Body of pancreas (tissue), 4 donors: ENCODE measurements at regions not wholly inside any gene's neighbourhood (a gene's known extent, or its start where the extent isn't known, plus 50 kb on each side); places are given as distances from the start of the nearest gene placed in this dataset.
A peak's percentile ranks its signal among the peaks of the same experiment; 100 is the strongest.

ENCODE experiments used
- ATAC-seq: fragments of 150-250 bp; one replicate; pipeline ENCODE4 v1.9.1; 2016
- DNase-seq, 4 donors: peaks; one replicate each; pipeline ENCODE4 v3.0.0-alpha.2; 2019
- H3K27ac ChIP-seq, 4 donors: fragments of 200-600 bp; sonication (generic); 1 replicate in 3 of 4; 2 replicates in 1 of 4; pipeline versions ENCODE4 v1.5.1 to v1.6.1; 2016 to 2019; ENCODE audit warnings: mild to moderate bottlenecking in 1 of 4, mixed read lengths in 1 of 4, moderate library complexity in 1 of 4
- H3K27me3 ChIP-seq, 2 donors: fragments of 200-600 bp; sonication (generic); one replicate each; pipeline ENCODE4 v1.6.0; 2016; ENCODE audit warnings: mild to moderate bottlenecking in 1 of 2
- H3K36me3 ChIP-seq, 2 donors: fragments of 200-600 bp; sonication (generic); replicated peaks in 1 of 2; 2 replicates each; pipeline ENCODE4 v1.5.1; 2016; ENCODE audit warnings: low read depth in 2 of 2; ENCODE audit not compliant: insufficient read depth in 1 of 2
- H3K4me1 ChIP-seq: fragments of 200-600 bp; sonication (generic); one replicate; pipeline ENCODE4 v1.6.0; 2016
- H3K4me3 ChIP-seq, 2 donors: fragments of 200-600 bp; sonication (generic); 1 replicate in 1 of 2; 2 replicates in 1 of 2; pipeline ENCODE4 v1.5.1; 2016 to 2019
- H3K9me3 ChIP-seq, 3 donors: fragments of 200-600 bp; sonication (generic); 1 replicate in 2 of 3; 2 replicates in 1 of 3; pipeline ENCODE4 v1.5.1; 2016
- POLR2A ChIP-seq, 3 donors: fragments of 450-650 bp; IDR thresholded peaks; one replicate each; pipeline ENCODE4 v1.6.1; 2016; ENCODE audit warnings: antibody characterized with exemption in 3 of 3, mild to moderate bottlenecking in 2 of 3
- WGBS, 2 donors: methylation state at CpG; one replicate each; pipeline ENCODE4 v1.1.5; 2017; 5-methylcytosine and 5-hydroxymethylcytosine counted together
- intact Hi-C: fragments of 100-400 bp; cut with DNase I; formaldehyde crosslinking; loops from one replicate; pipeline ENCODE4 v1.15.1; 2023
- TF ChIP-seq, protein P1 (sequence below), 7 experiments: fragments of 450-650 bp in 4 of 7; fragments of 200-600 bp in 3 of 7; sonication (generic) in 3 of 7; IDR thresholded peaks; one replicate each; pipeline ENCODE4 v1.5.1; 2016 to 2019; ENCODE audit warnings: antibody characterized with exemption in 7 of 7

DNA sequence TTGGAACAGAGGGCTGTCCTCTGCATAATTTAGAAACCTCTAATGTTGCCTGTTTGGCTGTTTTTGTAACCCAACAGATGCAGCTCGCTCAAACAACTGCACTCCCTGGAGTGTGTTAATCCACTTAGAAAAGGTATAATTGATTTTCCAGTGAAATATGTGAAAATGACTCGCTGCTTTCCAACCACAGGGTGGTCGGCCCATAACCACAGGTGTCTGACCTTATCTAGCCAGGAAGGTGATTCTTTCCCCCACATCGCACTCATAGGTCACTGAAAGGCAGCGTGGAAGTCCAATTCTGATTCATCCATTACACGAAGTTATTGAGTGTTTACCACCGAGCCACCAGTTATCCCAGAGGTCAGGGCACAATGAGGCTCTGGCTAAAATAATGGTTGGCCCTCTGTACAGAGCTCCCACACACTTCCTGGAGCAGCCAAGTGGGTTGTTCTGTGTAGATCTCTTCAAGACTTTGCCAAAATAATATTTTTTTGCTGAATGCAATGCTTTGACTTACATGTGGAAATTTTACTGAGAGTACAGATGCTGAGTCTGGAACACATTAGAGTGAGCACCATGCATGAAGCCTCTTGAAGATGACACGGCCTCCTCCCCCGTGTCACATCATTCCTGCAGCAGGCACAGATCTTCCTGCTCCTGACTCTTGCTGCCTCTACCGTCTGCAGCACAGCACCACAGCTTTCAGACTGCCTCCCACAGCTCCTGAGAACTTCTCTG lies 396.2 kb downstream of the ZNF516 start:
- peak in 1 of 4 donors; percentile 5 for DNase-seq
- H3K27ac ChIP-seq, result no peak overlapping the region

DNA sequence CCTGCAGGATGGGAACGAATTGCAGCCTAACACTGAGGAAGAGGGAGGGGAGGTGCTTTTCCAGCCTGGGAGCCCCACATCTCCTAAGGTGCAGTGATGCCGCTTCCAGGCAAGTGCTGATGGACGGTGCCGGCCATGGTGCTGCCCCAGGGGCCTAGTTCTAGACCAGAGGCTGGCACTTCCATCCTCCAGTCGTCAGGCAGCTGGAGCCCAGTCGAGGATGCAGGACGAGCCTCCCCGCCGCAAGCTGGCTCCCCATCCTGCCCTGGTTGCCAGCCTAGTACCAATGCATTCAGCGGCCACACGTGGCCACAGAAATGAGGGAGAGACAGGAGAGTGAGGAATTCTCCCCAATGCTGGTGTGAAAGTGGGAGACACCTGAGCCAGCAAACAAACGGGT lies 413.5 kb downstream of the ZNF516 start:
- Histone ChIP-seq H3K36me3 (no peaks in the 10 kb centered on the region), H3K27me3 (no peaks in the 10 kb centered on the region), H3K4me1 (no peaks in the 10 kb centered on the region), H3K27ac (no peak overlapping the region), H3K9me3 (no peaks in the 10 kb centered on the region), H3K4me3 (no peak overlapping the region)
- DNase-seq (no peak), ATAC-seq (no peak)
- intact Hi-C loops, result no loop called here
- 61 to 68% methylated on average over 6 to 12 of the region's 12 CpGs for WGBS, 2 donors
- TF ChIP-seq POLR2A (IDR thresholded peaks at IDR 0.05), result no peak
- TF ChIP-seq, protein P1, sequence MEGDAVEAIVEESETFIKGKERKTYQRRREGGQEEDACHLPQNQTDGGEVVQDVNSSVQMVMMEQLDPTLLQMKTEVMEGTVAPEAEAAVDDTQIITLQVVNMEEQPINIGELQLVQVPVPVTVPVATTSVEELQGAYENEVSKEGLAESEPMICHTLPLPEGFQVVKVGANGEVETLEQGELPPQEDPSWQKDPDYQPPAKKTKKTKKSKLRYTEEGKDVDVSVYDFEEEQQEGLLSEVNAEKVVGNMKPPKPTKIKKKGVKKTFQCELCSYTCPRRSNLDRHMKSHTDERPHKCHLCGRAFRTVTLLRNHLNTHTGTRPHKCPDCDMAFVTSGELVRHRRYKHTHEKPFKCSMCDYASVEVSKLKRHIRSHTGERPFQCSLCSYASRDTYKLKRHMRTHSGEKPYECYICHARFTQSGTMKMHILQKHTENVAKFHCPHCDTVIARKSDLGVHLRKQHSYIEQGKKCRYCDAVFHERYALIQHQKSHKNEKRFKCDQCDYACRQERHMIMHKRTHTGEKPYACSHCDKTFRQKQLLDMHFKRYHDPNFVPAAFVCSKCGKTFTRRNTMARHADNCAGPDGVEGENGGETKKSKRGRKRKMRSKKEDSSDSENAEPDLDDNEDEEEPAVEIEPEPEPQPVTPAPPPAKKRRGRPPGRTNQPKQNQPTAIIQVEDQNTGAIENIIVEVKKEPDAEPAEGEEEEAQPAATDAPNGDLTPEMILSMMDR (IDR thresholded peaks at IDR 0.05), result no peak

More for the DNA sequence above, 396.2 kb downstream of the ZNF516 start:
- Histone ChIP-seq H3K4me1 (no peaks in the 10 kb centered on the region), H3K9me3 (no peaks in the 10 kb centered on the region), H3K4me3 (no peak overlapping the region), H3K27me3 (no peaks in the 10 kb centered on the region), H3K36me3 (no peaks in the 10 kb centered on the region)
- TF ChIP-seq, protein P1 (IDR thresholded peaks at IDR 0.05), result no peak
- no peak for TF ChIP-seq POLR2A (IDR thresholded peaks at IDR 0.05)
- WGBS, 2 donors, result 30 to 38% methylated on average over 10 of the region's 10 CpGs
- ATAC-seq, result peak; percentile 27
- intact Hi-C loops, result no loop called here

DNA sequence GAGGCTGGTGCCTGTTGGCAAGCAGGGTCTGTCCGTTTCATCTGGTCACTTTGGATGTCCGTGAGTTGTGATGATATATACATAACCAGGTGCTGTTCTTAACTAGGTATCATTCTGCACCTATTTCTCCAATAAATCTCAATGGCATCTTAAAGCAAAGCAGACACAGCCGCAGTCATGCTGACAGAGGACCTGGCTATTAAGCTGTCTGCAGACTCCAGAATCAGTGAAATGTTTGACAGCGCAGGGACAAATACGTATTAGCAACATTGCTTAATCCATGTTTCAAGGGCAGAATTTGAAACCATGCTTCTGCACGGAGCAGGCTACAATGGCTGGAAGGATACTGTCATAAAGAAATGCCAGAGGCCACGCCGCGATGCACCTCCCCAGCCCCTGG lies 414.6 kb downstream of the ZNF516 start:
- DNase-seq, result no peak
- Histone ChIP-seq H3K4me1 (no peaks in the 10 kb centered on the region), H3K36me3 (no peaks in the 10 kb centered on the region), H3K9me3 (no peaks in the 10 kb centered on the region), H3K27me3 (no peaks in the 10 kb centered on the region), H3K4me3 (no peak overlapping the region), H3K27ac (no peak overlapping the region)
- intact Hi-C loops, result no loop called here
- TF ChIP-seq POLR2A (IDR thresholded peaks at IDR 0.05), result no peak
- TF ChIP-seq, protein P1 (IDR thresholded peaks at IDR 0.05), result no peak
- no peak for ATAC-seq
- 79 to 82% methylated on average over 9 of the region's 9 CpGs for WGBS, 2 donors

DNA sequence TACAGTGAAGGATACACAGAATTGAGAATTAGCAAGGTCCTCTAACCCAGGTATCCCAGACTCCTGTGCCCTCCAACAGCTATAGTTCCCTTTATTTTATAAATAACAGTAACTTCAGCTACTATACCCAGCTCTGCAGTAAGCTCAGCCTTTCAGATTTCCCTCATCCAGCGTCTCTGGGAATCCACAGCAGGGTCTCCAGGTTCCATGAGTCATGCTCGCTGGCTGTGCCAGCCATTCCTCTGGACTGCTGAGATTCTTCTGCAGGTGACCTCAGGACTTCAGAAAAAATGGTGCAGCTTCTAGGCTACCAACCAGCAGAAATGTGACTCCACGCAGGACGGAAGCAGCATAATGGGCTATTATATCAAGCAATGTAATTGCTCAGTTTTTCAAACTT lies 419.3 kb downstream of the ZNF516 start:
- WGBS, 2 donors, result 59 to 62% methylated on average over 4 of the region's 4 CpGs
- no peaks in the 10 kb centered on the region for H3K36me3 ChIP-seq
- TF ChIP-seq, protein P1 (IDR thresholded peaks at IDR 0.05), result no peak
- no peak for TF ChIP-seq POLR2A (IDR thresholded peaks at IDR 0.05)
- H3K4me1 ChIP-seq, result no peaks in the 10 kb centered on the region
- intact Hi-C loops, result no loop called here
- no peaks in the 10 kb centered on the region for H3K9me3 ChIP-seq
- no peak for DNase-seq
- no peak for ATAC-seq
- H3K27ac ChIP-seq, result no peak overlapping the region
- H3K27me3 ChIP-seq, result no peaks in the 10 kb centered on the region
- no peak overlapping the region for H3K4me3 ChIP-seq

DNA sequence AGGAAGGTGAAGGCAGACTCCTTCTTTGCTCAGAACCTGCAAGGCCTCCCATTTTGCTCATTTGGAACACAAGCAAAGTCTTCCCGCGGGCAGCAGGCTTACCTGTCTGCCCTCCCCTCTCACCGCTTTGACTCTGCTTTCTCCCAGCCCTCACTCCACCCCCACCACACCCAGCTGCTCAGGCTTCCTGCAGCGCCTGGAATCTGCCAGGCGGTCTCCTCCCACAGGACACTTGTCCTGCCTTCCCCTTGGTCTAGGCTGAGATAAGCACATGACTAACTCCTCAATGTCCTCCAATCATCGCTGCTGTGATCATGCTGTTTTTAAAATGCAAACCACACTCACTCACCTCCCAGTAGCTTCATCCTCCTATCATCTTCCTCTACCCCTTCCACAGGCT lies 430.0 kb downstream of the ZNF516 start:
- ATAC-seq, result no peak
- Histone ChIP-seq H3K27ac (no peak overlapping the region), H3K27me3 (no peaks in the 10 kb centered on the region), H3K4me3 (no peak overlapping the region), H3K9me3 (no peaks in the 10 kb centered on the region), H3K4me1 (no peaks in the 10 kb centered on the region), H3K36me3 (no peaks in the 10 kb centered on the region)
- DNase-seq, result no peak
- 14 to 50% methylated on average over 6 of the region's 6 CpGs for WGBS, 2 donors
- intact Hi-C loops, result no loop called here
- TF ChIP-seq, protein P1 (IDR thresholded peaks at IDR 0.05), result no peak
- no peak for TF ChIP-seq POLR2A (IDR thresholded peaks at IDR 0.05)
